Breast epithelium (tissue), 4 donors: ENCODE measurements at regions not wholly inside any gene's neighbourhood (a gene's known extent, or its start where the extent isn't known, plus 50 kb on each side); places are given as distances from the start of the nearest gene placed in this dataset.
A peak's percentile ranks its signal among the peaks of the same experiment; 100 is the strongest.

Experiments used
- DNase-seq, 2 donors: peaks; one replicate each; pipeline ENCODE4 v3.0.0-alpha.2; 2019; ENCODE audit warnings: low spot score in 2 of 2
- H3K27ac ChIP-seq, 2 donors: fragments of 200-600 bp; sonication (generic) in 1 of 2; one replicate each; pipeline ENCODE4 v1.5.1; 2016 to 2019; ENCODE audit warnings: mild to moderate bottlenecking in 1 of 2
- H3K27me3 ChIP-seq, 2 donors: fragments of 200-600 bp; sonication (generic) in 1 of 2; one replicate each; pipeline versions ENCODE4 v1.5.1 to v1.6.0; 2017 to 2019; ENCODE audit warnings: control low read depth in 1 of 2, mild to moderate bottlenecking in 1 of 2
- H3K36me3 ChIP-seq: fragments of 200-600 bp; one replicate; pipeline ENCODE4 v1.5.1; 2019
- H3K4me1 ChIP-seq, 2 donors: fragments of 200-600 bp; sonication (generic); one replicate each; pipeline ENCODE4 v1.5.1; 2016 to 2019; ENCODE audit warnings: control low read depth in 1 of 2
- H3K4me3 ChIP-seq, 3 donors: fragments of 200-600 bp; sonication (generic); 1 replicate in 2 of 3; 2 replicates in 1 of 3; pipeline ENCODE4 v1.5.1; 2016 to 2019; ENCODE audit warnings: mild to moderate bottlenecking in 3 of 3, moderate library complexity in 2 of 3
- H3K9me3 ChIP-seq, 2 donors: fragments of 200-600 bp; sonication (generic) in 1 of 2; one replicate each; pipeline ENCODE4 v1.5.1; 2016 to 2019; ENCODE audit warnings: control low read depth in 1 of 2
- POLR2A ChIP-seq: fragments of 450-650 bp; IDR thresholded peaks from one replicate; pipeline ENCODE4 v1.6.1; 2016; ENCODE audit warnings: antibody characterized with exemption, mild to moderate bottlenecking, moderate library complexity
- POLR2AphosphoS5 ChIP-seq, 3 donors: sonication (generic); formaldehyde crosslinking; IDR thresholded peaks; one replicate each; pipeline ENCODE4 v1.6.1; 2017; ENCODE audit warnings: antibody characterized with exemption in 3 of 3
- intact Hi-C: fragments of 100-400 bp; cut with DNase I; formaldehyde crosslinking; loops from one replicate; pipeline ENCODE4 v1.15.1; 2023; ENCODE audit warnings: low total_unique reads
- TF ChIP-seq, protein P1 (sequence below), 3 donors: fragments of 450-650 bp; IDR thresholded peaks; one replicate each; pipeline ENCODE4 v1.5.1; 2016 to 2017; ENCODE audit warnings: antibody characterized with exemption in 3 of 3, mild to moderate bottlenecking in 3 of 3, moderate library complexity in 3 of 3

- Histone ChIP-seq H3K9me3 (no peaks in the 10 kb centered on the region), H3K4me3 (no peak overlapping the region), H3K27me3 (peaks cover 0 to 3% of the 10 kb centered on the region in 2 donors), H3K4me1 (peaks cover 0 to 4% of the 10 kb centered on the region in 2 donors), H3K36me3 (no peaks in the 10 kb centered on the region), H3K27ac (peak overlapping the region; percentile 48 to 76)
- no peak for DNase-seq
- intact Hi-C loops, result no loop called here
- no peak for TF ChIP-seq POLR2A
- no peak for TF ChIP-seq POLR2AphosphoS5 (IDR thresholded peaks at IDR 0.05)
- TF ChIP-seq, protein P1, sequence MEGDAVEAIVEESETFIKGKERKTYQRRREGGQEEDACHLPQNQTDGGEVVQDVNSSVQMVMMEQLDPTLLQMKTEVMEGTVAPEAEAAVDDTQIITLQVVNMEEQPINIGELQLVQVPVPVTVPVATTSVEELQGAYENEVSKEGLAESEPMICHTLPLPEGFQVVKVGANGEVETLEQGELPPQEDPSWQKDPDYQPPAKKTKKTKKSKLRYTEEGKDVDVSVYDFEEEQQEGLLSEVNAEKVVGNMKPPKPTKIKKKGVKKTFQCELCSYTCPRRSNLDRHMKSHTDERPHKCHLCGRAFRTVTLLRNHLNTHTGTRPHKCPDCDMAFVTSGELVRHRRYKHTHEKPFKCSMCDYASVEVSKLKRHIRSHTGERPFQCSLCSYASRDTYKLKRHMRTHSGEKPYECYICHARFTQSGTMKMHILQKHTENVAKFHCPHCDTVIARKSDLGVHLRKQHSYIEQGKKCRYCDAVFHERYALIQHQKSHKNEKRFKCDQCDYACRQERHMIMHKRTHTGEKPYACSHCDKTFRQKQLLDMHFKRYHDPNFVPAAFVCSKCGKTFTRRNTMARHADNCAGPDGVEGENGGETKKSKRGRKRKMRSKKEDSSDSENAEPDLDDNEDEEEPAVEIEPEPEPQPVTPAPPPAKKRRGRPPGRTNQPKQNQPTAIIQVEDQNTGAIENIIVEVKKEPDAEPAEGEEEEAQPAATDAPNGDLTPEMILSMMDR (IDR thresholded peaks at IDR 0.05), result no peak
These were observed 246.6 kb downstream of the TFCP2L1 start for GRCh38 chr2:121038431-121038830.

DNA sequence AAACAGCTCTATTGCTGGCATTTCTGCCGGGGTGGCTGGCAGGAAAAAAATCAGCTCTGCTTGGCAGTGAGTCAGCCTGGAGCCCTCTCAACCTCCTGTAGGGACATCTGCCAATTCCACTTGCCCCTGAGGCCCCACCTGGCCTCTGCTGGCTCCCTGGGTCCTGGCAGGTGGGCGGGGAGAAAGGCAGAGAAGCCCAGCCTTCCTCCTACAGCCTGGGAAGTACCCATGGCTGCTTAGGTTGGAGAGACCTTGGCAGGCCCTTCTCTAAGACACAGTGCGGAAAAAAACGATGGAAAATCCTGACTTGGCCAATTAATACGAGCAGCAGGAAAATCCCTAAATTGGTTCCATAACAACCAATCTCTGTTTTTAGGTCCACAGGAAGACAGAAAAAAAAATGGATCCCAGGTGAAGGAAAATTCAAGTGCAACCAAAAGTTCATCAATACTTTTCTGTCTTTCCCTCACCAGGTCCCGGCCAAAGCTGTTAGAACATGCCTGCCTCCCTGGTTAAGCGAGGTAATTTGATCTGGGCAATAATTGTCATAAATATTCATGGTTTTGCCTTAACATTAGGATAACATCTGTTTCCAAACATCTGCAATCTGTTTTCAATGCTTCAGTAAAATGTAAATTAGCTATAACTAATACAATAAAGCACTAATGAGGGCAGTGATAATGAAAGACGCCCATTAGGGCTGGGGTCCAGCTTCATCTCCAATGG is 245.9 kb downstream of the TFCP2L1 start:
- DNase-seq, result peak in 1 of 2 donors; percentile 77
- Histone ChIP-seq H3K27me3 (no peaks in the 10 kb centered on the region), H3K9me3 (no peaks in the 10 kb centered on the region), H3K27ac (peak overlapping the region; percentile 48 to 76), H3K4me3 (no peak overlapping the region), H3K4me1 (peaks cover 0 to 4% of the 10 kb centered on the region in 2 donors), H3K36me3 (no peaks in the 10 kb centered on the region)
- TF ChIP-seq, protein P1 (IDR thresholded peaks at IDR 0.05), result no peak
- no peak for TF ChIP-seq POLR2A
- no peak for TF ChIP-seq POLR2AphosphoS5 (IDR thresholded peaks at IDR 0.05)
- intact Hi-C loops, result no loop called here

DNA sequence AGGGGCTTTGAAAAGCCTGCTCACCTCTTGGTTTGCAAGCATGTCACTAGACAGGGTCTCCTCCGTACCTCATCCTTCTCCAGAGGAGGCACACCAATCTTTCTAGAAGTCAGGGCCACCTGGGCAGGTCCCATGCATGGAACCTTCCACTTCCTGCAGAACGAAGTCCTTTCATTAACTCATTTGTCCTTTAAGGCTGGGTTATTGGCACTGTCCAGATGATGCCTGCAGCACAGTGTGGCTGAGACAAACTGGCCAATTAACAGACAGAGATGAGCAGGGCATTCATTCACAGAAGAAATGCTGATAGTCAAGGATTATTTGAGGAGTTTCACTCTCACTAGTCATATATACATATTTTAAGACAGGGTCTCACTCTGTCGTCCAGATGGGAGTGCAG is 245.3 kb downstream of the TFCP2L1 start:
- no peak overlapping the region for H3K4me3 ChIP-seq
- no peaks in the 10 kb centered on the region for H3K36me3 ChIP-seq
- peaks cover 0 to 4% of the 10 kb centered on the region in 2 donors for H3K4me1 ChIP-seq
- no peak overlapping the region for H3K27ac ChIP-seq
- H3K27me3 ChIP-seq, result no peaks in the 10 kb centered on the region
- DNase-seq, result no peak
- H3K9me3 ChIP-seq, result no peaks in the 10 kb centered on the region
- TF ChIP-seq POLR2AphosphoS5 (IDR thresholded peaks at IDR 0.05) (no peak), POLR2A (no peak)
- TF ChIP-seq, protein P1 (IDR thresholded peaks at IDR 0.05), result no peak
- intact Hi-C loops, result no loop called here

DNA sequence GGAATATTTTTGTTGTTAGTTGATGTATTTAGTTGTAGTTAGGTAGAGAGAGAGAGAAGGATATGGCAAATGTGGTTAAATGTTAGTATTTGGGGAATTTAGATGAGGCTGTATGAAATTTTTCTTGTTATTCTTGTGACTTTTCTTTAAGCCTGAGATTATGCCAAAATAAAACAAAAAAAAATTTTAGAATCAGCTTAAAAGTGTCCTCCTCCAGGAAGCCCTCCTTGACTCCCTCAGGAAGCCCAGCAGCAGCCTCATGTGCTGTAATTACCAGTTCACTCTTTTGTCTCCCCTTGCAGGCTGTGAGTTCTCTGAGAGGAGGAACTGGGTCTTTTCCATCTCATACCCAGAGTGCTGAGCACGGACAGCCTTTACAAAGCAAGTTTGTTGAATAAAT is 243.5 kb downstream of the TFCP2L1 start:
- Histone ChIP-seq H3K27ac (no peak overlapping the region), H3K4me1 (peaks cover 0 to 4% of the 10 kb centered on the region in 2 donors), H3K4me3 (no peak overlapping the region), H3K27me3 (no peaks in the 10 kb centered on the region), H3K36me3 (no peaks in the 10 kb centered on the region), H3K9me3 (no peaks in the 10 kb centered on the region)
- no peak for DNase-seq
- TF ChIP-seq POLR2AphosphoS5 (IDR thresholded peaks at IDR 0.05) (no peak), POLR2A (no peak)
- TF ChIP-seq, protein P1 (IDR thresholded peaks at IDR 0.05), result no peak
- intact Hi-C loops, result no loop called here

GRCh38 chr2:121043061-121043826 is 241.8 kb downstream of the TFCP2L1 start:
- intact Hi-C loops, result no loop called here
- H3K4me3 ChIP-seq, result no peak overlapping the region

More at GRCh38 chr2:121043061-121043826, 241.8 kb downstream of the TFCP2L1 start:
- no peak for DNase-seq
- Histone ChIP-seq H3K27me3 (no peaks in the 10 kb centered on the region), H3K36me3 (no peaks in the 10 kb centered on the region), H3K27ac (no peak overlapping the region), H3K4me1 (peaks cover 0 to 4% of the 10 kb centered on the region in 2 donors), H3K9me3 (no peaks in the 10 kb centered on the region)
- TF ChIP-seq, protein P1 (IDR thresholded peaks at IDR 0.05), result no peak
- TF ChIP-seq POLR2A (no peak), POLR2AphosphoS5 (IDR thresholded peaks at IDR 0.05) (no peak)
